DOHH2 (cell line): ENCODE measurements at regions not wholly inside any gene's neighbourhood (a gene's known extent, or its start where the extent isn't known, plus 50 kb on each side); places are given as distances from the start of the nearest gene placed in this dataset.

Source experiments
- H3F3A ChIP-seq: fragments of 200-600 bp; sonication (generic), shearing (Covaris generic); 2 replicates; pipeline ENCODE4 v1.6.0; 2016; ENCODE audit warnings: antibody characterized with exemption, mild to moderate bottlenecking; ENCODE audit not compliant: control insufficient read depth, insufficient read depth
- H3K27ac ChIP-seq: fragments of 200-600 bp; sonication (generic); 2 replicates; pipeline ENCODE4 v1.5.1; 2014; ENCODE audit warnings: low read depth, mild to moderate bottlenecking, low read length, moderate library complexity
- H3K27me3 ChIP-seq: fragments of 200-600 bp; sonication (generic); 2 replicates; pipeline ENCODE4 v1.6.1; 2014; ENCODE audit warnings: mild to moderate bottlenecking, low read length, mixed read lengths; ENCODE audit not compliant: control insufficient read depth
- H3K36me3 ChIP-seq: fragments of 200-600 bp; sonication (generic); 2 replicates; pipeline ENCODE4 v1.6.1; 2014; ENCODE audit warnings: mild to moderate bottlenecking, low read length, moderate library complexity, mixed read lengths; ENCODE audit not compliant: control insufficient read depth
- H3K4me1 ChIP-seq: fragments of 200-600 bp; sonication (generic); 2 replicates; pipeline ENCODE4 v1.6.1; 2014; ENCODE audit warnings: mild to moderate bottlenecking, low read length, mixed read lengths; ENCODE audit not compliant: control insufficient read depth
- H3K4me2 ChIP-seq: fragments of 200-600 bp; sonication (generic); 2 replicates; pipeline ENCODE4 v1.6.0; 2014; ENCODE audit warnings: mild to moderate bottlenecking, low read length, moderate library complexity
- H3K4me3 ChIP-seq: fragments of 200-600 bp; sonication (generic); 2 replicates; pipeline ENCODE4 v1.5.1; 2014; ENCODE audit warnings: mild to moderate bottlenecking, low read length, mixed read lengths
- H3K79me2 ChIP-seq: fragments of 200-600 bp; sonication (generic); 2 replicates; pipeline ENCODE4 v1.6.1; 2014; ENCODE audit warnings: mild to moderate bottlenecking, low read length, mixed read lengths; ENCODE audit not compliant: control insufficient read depth
- H3K9me2 ChIP-seq: fragments of 200-600 bp; sonication (generic); replicated peaks from 2 replicates; pipeline ENCODE4 v1.6.1; 2014; ENCODE audit warnings: mild to moderate bottlenecking, low read length, mixed read lengths; ENCODE audit not compliant: control insufficient read depth
- H3K9me3 ChIP-seq: fragments of 200-600 bp; sonication (generic); 2 replicates; pipeline ENCODE4 v1.6.1; 2014; ENCODE audit warnings: antibody characterized with exemption, low read length, mixed read lengths; ENCODE audit not compliant: control insufficient read depth, insufficient read depth
- H4K20me1 ChIP-seq: fragments of 200-600 bp; sonication (generic); 2 replicates; pipeline ENCODE4 v1.6.0; 2014; ENCODE audit warnings: low read depth, mild to moderate bottlenecking, antibody characterized with exemption, low read length, moderate library complexity; ENCODE audit not compliant: control insufficient read depth, insufficient read depth
- EZH2phosphoT487 ChIP-seq: fragments of 200-600 bp; sonication (generic); IDR thresholded peaks from 2 replicates; pipeline ENCODE4 v1.6.1; 2017; ENCODE audit warnings: borderline replicate concordance, mild to moderate bottlenecking, antibody characterized with exemption, low read length, moderate library complexity, mixed read lengths
- TF ChIP-seq, protein P1 (sequence below): fragments of 200-600 bp; sonication (generic); IDR thresholded peaks from one replicate; pipeline ENCODE4 v1.5.1; 2014; ENCODE audit warnings: antibody characterized with exemption, mild to moderate bottlenecking, low read depth, low read length; ENCODE audit not compliant: poor library complexity, severe bottlenecking

DNA sequence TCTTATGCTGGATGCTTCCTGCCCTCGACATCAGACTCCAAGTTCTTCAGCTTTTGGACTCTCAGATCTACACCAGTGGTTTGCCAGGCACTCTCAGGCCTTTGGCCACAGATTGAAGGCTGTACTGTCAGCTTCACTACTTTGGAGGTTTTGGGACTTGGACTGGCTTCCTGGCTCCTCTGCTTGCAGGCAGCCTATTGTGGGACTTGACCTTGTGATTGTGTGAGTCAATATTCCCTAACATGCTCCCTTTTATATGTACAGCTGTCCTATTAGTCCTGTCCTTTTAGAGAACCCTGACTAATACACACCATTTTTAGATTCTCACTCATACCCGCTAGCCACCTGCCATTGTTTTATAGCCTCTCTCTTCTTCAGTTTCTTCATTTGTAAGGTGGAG is 382.1 kb upstream of the TSHZ2 start:
- H3K4me3 ChIP-seq = no peak overlapping the region
- no peaks in the 10 kb centered on the region for H3K27me3 ChIP-seq
- no peak overlapping the region for H3K4me2 ChIP-seq
- no peak overlapping the region for H3K27ac ChIP-seq
- no peaks in the 10 kb centered on the region for H3K36me3 ChIP-seq
- no peak for TF ChIP-seq EZH2phosphoT487
- TF ChIP-seq, protein P1, sequence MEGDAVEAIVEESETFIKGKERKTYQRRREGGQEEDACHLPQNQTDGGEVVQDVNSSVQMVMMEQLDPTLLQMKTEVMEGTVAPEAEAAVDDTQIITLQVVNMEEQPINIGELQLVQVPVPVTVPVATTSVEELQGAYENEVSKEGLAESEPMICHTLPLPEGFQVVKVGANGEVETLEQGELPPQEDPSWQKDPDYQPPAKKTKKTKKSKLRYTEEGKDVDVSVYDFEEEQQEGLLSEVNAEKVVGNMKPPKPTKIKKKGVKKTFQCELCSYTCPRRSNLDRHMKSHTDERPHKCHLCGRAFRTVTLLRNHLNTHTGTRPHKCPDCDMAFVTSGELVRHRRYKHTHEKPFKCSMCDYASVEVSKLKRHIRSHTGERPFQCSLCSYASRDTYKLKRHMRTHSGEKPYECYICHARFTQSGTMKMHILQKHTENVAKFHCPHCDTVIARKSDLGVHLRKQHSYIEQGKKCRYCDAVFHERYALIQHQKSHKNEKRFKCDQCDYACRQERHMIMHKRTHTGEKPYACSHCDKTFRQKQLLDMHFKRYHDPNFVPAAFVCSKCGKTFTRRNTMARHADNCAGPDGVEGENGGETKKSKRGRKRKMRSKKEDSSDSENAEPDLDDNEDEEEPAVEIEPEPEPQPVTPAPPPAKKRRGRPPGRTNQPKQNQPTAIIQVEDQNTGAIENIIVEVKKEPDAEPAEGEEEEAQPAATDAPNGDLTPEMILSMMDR = no peak
- H3K9me3 ChIP-seq = no peaks in the 10 kb centered on the region
- H3K9me2 ChIP-seq = no peaks in the 10 kb centered on the region
- no peaks in the 10 kb centered on the region for H3F3A ChIP-seq
- no peaks in the 10 kb centered on the region for H3K4me1 ChIP-seq
- no peaks in the 10 kb centered on the region for H3K79me2 ChIP-seq
- no peaks in the 10 kb centered on the region for H4K20me1 ChIP-seq

DNA sequence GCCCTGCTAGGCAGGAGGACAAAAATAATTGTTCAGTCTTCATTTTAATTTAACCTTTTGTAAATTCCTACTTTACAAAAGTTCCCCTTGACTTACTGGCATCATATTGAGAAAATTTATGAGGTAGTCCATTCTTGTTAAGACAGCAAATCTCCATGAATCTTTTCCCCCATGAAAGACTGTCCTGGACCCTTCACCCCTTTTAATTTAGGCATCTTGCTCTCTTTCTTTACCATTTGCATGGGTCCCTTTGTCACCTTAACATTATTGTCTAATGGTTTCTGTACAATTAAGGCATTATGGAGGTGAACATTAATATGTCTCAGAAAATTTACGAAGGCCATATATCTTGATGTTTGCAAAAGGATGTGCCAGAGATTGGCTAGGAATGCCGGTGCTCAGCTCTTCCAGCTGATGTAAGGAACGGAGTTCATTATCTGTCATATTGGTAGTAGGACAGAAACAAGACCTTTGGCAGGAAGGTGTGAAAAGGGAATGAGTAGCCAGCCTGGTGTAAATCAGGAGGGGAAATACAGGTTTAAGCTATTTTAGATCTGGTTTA is 382.8 kb upstream of the TSHZ2 start:
- Histone ChIP-seq H3K9me2 (no peaks in the 10 kb centered on the region), H3K4me1 (no peaks in the 10 kb centered on the region), H3K27ac (no peak overlapping the region), H3K9me3 (no peaks in the 10 kb centered on the region), H3F3A (no peaks in the 10 kb centered on the region), H3K4me2 (no peak overlapping the region), H3K27me3 (no peaks in the 10 kb centered on the region), H3K4me3 (no peak overlapping the region), H4K20me1 (no peaks in the 10 kb centered on the region), H3K36me3 (no peaks in the 10 kb centered on the region), H3K79me2 (no peaks in the 10 kb centered on the region)
- TF ChIP-seq, protein P1 = no peak
- TF ChIP-seq EZH2phosphoT487 = no peak

DNA sequence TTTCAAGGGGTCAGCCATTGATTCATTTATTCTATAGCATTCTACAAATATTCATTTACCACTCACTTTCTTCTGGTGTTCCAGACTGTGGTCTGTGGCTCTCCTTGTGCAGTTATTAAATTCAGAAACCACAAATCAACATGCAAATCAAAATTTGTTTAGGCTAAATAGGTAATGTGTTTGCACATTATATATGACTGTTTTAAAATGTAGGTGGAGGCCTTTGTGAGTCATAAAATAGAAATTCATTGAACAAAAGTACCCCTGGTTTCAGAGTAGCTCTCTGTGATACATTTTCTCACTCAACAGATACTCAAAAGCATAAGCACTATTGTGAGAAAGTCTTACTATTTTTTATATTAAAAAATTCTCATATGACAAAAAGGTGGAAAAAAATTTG is 385.5 kb upstream of the TSHZ2 start:
- Histone ChIP-seq H3K4me1 (no peaks in the 10 kb centered on the region), H3K4me3 (no peak overlapping the region), H4K20me1 (no peaks in the 10 kb centered on the region), H3K36me3 (no peaks in the 10 kb centered on the region), H3K9me2 (no peaks in the 10 kb centered on the region), H3K27ac (no peak overlapping the region), H3K9me3 (no peaks in the 10 kb centered on the region), H3K27me3 (no peaks in the 10 kb centered on the region), H3F3A (no peaks in the 10 kb centered on the region), H3K4me2 (no peak overlapping the region), H3K79me2 (no peaks in the 10 kb centered on the region)
- TF ChIP-seq, protein P1 = no peak
- no peak for TF ChIP-seq EZH2phosphoT487

DNA sequence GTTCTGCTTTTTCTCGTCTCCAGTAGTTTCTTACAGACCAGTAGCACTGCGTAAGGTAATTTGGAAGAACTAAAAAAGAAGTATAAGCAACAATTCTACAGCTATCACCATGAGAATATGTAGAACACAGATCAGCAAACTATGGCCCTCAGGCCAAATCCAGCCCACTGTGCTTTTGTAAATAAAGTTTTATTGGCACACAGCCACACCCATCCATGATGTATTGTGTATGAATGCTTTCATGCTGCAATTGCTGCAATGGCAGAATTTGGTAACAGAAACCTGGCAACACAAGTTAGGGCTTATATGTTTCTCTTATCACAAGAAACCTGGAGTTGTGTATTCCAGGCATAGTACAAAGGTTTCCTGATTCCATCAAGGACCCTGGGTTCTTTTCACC is 386.8 kb upstream of the TSHZ2 start:
- Histone ChIP-seq H3K4me3 (no peak overlapping the region), H3K79me2 (no peaks in the 10 kb centered on the region), H3K4me1 (no peaks in the 10 kb centered on the region), H3K9me2 (no peaks in the 10 kb centered on the region), H3K4me2 (no peak overlapping the region), H3K27ac (no peak overlapping the region), H3K36me3 (no peaks in the 10 kb centered on the region), H4K20me1 (no peaks in the 10 kb centered on the region), H3K27me3 (no peaks in the 10 kb centered on the region), H3K9me3 (no peaks in the 10 kb centered on the region), H3F3A (no peaks in the 10 kb centered on the region)
- TF ChIP-seq, protein P1 = no peak
- no peak for TF ChIP-seq EZH2phosphoT487
